ENCODE measurements at regions not wholly inside any gene's neighbourhood (a gene's known extent, or its start where the extent isn't known, plus 50 kb on each side); places are given as distances from the start of the nearest gene placed in this dataset.
"Not testable (repeated sequence)": the region's sequence is repeated elsewhere in the genome, so short reads cannot be mapped to it uniquely, and the experiment has no call there.

- no peaks in the 10 kb centered on the region for H3K9me3 ChIP-seq (ENCODE audit: insufficient read depth, low read length, severe bottlenecking)
- H4K20me1 ChIP-seq (ENCODE audit: insufficient read depth, low read length): no peaks in the 10 kb centered on the region
- no peaks in the 10 kb centered on the region for H3K36me3 ChIP-seq (ENCODE audit: insufficient read depth, low read length)
- ATAC-seq (ENCODE audit: insufficient read depth, low read depth): no peak
- H3K4me1 ChIP-seq (ENCODE audit: insufficient read depth, low read length): no peaks in the 10 kb centered on the region
- H3K27ac ChIP-seq (ENCODE audit: low read length): no peak overlapping the region
- DNase-seq: no peak
- TF ChIP-seq, protein P1, sequence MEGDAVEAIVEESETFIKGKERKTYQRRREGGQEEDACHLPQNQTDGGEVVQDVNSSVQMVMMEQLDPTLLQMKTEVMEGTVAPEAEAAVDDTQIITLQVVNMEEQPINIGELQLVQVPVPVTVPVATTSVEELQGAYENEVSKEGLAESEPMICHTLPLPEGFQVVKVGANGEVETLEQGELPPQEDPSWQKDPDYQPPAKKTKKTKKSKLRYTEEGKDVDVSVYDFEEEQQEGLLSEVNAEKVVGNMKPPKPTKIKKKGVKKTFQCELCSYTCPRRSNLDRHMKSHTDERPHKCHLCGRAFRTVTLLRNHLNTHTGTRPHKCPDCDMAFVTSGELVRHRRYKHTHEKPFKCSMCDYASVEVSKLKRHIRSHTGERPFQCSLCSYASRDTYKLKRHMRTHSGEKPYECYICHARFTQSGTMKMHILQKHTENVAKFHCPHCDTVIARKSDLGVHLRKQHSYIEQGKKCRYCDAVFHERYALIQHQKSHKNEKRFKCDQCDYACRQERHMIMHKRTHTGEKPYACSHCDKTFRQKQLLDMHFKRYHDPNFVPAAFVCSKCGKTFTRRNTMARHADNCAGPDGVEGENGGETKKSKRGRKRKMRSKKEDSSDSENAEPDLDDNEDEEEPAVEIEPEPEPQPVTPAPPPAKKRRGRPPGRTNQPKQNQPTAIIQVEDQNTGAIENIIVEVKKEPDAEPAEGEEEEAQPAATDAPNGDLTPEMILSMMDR (IDR thresholded peaks at IDR 0.05; ENCODE audit: borderline replicate concordance, extremely low read depth, low read length, poor library complexity, severe bottlenecking): no peak
- no peak for TF ChIP-seq EZH2 (IDR thresholded peaks at IDR 0.05; ENCODE audit: borderline replicate concordance, low read depth, low read length, severe bottlenecking)
- H3K79me2 ChIP-seq (ENCODE audit: insufficient read depth, low read length): no peaks in the 10 kb centered on the region
- no peak overlapping the region for H3K4me3 ChIP-seq (ENCODE audit: low read depth in 1 of 2, low read length in 2 of 2)
- no peaks in the 10 kb centered on the region for H3K27me3 ChIP-seq (ENCODE audit: insufficient read depth, low read length, poor library complexity)
- no peak overlapping the region for H3K4me2 ChIP-seq (ENCODE audit: insufficient read depth, low read length)
- no peak overlapping the region for H3K9ac ChIP-seq (ENCODE audit: low read depth, low read length)
- H2AFZ ChIP-seq (ENCODE audit: low read depth, low read length): no peak overlapping the region
These were observed 87.6 kb downstream of the DRAM2 start for GRCh38 chr1:111052246-111052645.

GRCh38 chr1:111048253-111048652, 84.5 kb upstream of the LRIF1 start:
- H4K20me1 ChIP-seq (ENCODE audit: insufficient read depth, low read length); H2AFZ ChIP-seq (ENCODE audit: low read depth, low read length); H3K36me3 ChIP-seq (ENCODE audit: insufficient read depth, low read length); H3K4me1 ChIP-seq (ENCODE audit: insufficient read depth, low read length); H3K27ac ChIP-seq (ENCODE audit: low read length); ATAC-seq (ENCODE audit: insufficient read depth, low read depth); H3K4me3 ChIP-seq (ENCODE audit: low read depth in 1 of 2, low read length in 2 of 2); H3K9ac ChIP-seq (ENCODE audit: low read depth, low read length); H3K79me2 ChIP-seq (ENCODE audit: insufficient read depth, low read length); H3K9me3 ChIP-seq (ENCODE audit: insufficient read depth, low read length, severe bottlenecking); H3K4me2 ChIP-seq (ENCODE audit: insufficient read depth, low read length); H3K27me3 ChIP-seq (ENCODE audit: insufficient read depth, low read length, poor library complexity); DNase-seq: not testable (repeated sequence)

DNA sequence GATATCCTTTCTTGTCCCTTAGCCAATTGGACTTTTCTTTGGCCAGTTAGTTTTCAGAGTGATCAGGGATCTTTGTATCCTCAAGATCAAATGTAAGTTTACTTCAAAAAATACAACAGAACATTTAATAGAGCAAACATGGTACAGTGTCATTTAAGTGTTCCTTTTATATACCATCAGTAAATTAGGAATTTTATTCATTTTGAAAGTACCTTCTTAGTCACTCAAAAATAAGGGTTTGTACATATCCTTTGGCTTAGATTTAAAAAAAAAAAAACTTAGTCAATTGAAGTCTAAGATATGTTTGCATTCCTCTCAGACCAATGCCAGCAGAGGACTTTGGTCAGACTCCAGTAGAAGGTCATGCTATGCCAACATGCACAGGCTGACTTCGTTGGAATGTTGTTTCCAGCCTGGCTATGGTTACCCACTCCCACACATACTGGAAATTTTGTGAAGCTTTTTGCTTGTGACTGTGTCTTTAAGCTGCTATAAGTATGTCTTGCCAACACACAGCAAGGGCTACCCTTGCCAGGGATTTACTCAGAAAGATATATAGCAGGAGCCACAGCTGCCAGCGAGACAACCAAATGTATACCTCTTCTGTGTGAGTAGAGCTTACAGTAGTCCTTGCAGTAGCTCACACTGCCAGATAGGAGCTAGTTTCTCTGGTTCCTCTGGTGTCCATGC, 81.5 kb upstream of the LRIF1 start:
- DNase-seq (no peak), ATAC-seq (ENCODE audit: insufficient read depth, low read depth) (no peak)
- H3K27ac ChIP-seq (ENCODE audit: low read length): no peak overlapping the region
- no peaks in the 10 kb centered on the region for H3K79me2 ChIP-seq (ENCODE audit: insufficient read depth, low read length)
- no peaks in the 10 kb centered on the region for H3K4me1 ChIP-seq (ENCODE audit: insufficient read depth, low read length)
- no peaks in the 10 kb centered on the region for H3K36me3 ChIP-seq (ENCODE audit: insufficient read depth, low read length)
- no peaks in the 10 kb centered on the region for H3K9me3 ChIP-seq (ENCODE audit: insufficient read depth, low read length, severe bottlenecking)
- H3K4me3 ChIP-seq (ENCODE audit: low read depth in 1 of 2, low read length in 2 of 2): no peak overlapping the region
- H2AFZ ChIP-seq (ENCODE audit: low read depth, low read length): no peak overlapping the region
- TF ChIP-seq, protein P1 (IDR thresholded peaks at IDR 0.05; ENCODE audit: borderline replicate concordance, extremely low read depth, low read length, poor library complexity, severe bottlenecking): no peak
- TF ChIP-seq EZH2 (IDR thresholded peaks at IDR 0.05; ENCODE audit: borderline replicate concordance, low read depth, low read length, severe bottlenecking): no peak
- no peaks in the 10 kb centered on the region for H3K27me3 ChIP-seq (ENCODE audit: insufficient read depth, low read length, poor library complexity)
- H4K20me1 ChIP-seq (ENCODE audit: insufficient read depth, low read length): no peaks in the 10 kb centered on the region
- H3K4me2 ChIP-seq (ENCODE audit: insufficient read depth, low read length): no peak overlapping the region
- no peak overlapping the region for H3K9ac ChIP-seq (ENCODE audit: low read depth, low read length)

- H2AFZ ChIP-seq (ENCODE audit: low read depth, low read length): no peak overlapping the region
These were observed 68.7 kb upstream of the LRIF1 start for GRCh38 chr1:111032295-111032897.

More at GRCh38 chr1:111032295-111032897, 68.7 kb upstream of the LRIF1 start:
- Histone ChIP-seq H3K27me3 (ENCODE audit: insufficient read depth, low read length, poor library complexity) (no peaks in the 10 kb centered on the region), H3K4me2 (ENCODE audit: insufficient read depth, low read length) (no peak overlapping the region), H3K27ac (ENCODE audit: low read length) (no peak overlapping the region), H3K9me3 (ENCODE audit: insufficient read depth, low read length, severe bottlenecking) (no peaks in the 10 kb centered on the region), H3K4me1 (ENCODE audit: insufficient read depth, low read length) (no peaks in the 10 kb centered on the region), H3K4me3 (ENCODE audit: low read depth in 1 of 2, low read length in 2 of 2) (no peak overlapping the region), H3K79me2 (ENCODE audit: insufficient read depth, low read length) (no peaks in the 10 kb centered on the region), H4K20me1 (ENCODE audit: insufficient read depth, low read length) (no peaks in the 10 kb centered on the region), H3K36me3 (ENCODE audit: insufficient read depth, low read length) (no peaks in the 10 kb centered on the region), H3K9ac (ENCODE audit: low read depth, low read length) (no peak overlapping the region)
- TF ChIP-seq, protein P1 (IDR thresholded peaks at IDR 0.05; ENCODE audit: borderline replicate concordance, extremely low read depth, low read length, poor library complexity, severe bottlenecking): peak; percentile 90
- TF ChIP-seq EZH2 (IDR thresholded peaks at IDR 0.05; ENCODE audit: borderline replicate concordance, low read depth, low read length, severe bottlenecking): no peak
- ATAC-seq (ENCODE audit: insufficient read depth, low read depth) (peak; percentile 41; the same call in 1 of the 3 replicates), DNase-seq (peak; percentile 42)
